ENCODE measurements at regions not wholly inside any gene's neighbourhood (a gene's known extent, or its start where the extent isn't known, plus 50 kb on each side); places are given as distances from the start of the nearest gene placed in this dataset.

- TF ChIP-seq CTCF (IDR thresholded peaks at IDR 0.05; ENCODE audit: insufficient read depth, low read length) (no peak), POLR2AphosphoS5 (IDR thresholded peaks at IDR 0.05; ENCODE audit: low read depth) (no peak), GABPA (IDR thresholded peaks at IDR 0.05; ENCODE audit: low read depth) (no peak), REST (IDR thresholded peaks at IDR 0.05; ENCODE audit: insufficient replicate concordance, low read depth) (no peak)
These were observed 321.0 kb upstream of the SOX5 start for GRCh38 chr12:24270464-24270863.
